Fibroblast of skin of right biceps (primary cell): ENCODE measurements at regions not wholly inside any gene's neighbourhood (a gene's known extent, or its start where the extent isn't known, plus 50 kb on each side); places are given as distances from the start of the nearest gene placed in this dataset.
"Not testable (repeated sequence)": the region's sequence is repeated elsewhere in the genome, so short reads cannot be mapped to it uniquely, and the experiment has no call there.

Source experiments
- DNase-seq: peaks from one replicate; pipeline ENCODE4 v3.0.0-alpha.2; 2013

DNA sequence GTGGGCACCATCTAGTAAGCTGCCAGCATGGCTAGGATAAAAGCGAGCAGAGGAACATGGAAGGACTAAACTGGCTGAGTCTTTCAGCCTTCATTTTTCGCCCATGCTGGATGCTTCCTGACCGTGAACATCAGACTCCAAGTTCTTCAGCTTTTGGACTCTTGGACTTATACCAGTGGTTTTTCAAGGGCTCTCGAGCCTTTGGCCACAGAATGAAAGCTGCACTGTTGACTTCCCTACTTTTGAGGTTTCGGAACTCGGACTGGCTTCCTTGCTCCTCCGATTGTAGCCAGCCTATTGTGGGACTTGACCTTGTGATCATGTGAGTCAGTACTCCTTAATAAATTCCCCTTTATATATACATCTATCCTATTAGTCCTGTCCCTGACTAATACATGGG, 785.1 kb upstream of the SLITRK6 start:
- no peak for DNase-seq

DNA sequence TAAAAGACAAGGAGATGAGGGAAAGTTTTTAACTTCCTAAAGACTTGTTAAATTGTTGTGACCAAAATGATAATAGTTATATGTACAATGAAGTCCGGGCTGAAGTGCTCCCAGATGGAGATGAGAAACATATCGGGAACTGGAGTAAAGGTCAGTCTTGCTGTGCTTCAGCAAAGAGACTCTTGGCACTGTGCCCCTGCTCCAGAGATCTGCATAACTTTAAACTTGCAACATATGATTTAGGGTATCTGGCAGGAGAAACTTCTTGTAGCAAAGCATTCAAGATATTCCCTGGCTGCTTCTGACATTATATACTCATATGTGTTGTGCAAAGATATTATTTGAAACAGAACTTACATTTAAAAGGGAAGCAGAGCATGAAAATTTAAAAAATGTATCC, 786.6 kb upstream of the SLITRK6 start:
- peak; percentile 79 for DNase-seq

DNA sequence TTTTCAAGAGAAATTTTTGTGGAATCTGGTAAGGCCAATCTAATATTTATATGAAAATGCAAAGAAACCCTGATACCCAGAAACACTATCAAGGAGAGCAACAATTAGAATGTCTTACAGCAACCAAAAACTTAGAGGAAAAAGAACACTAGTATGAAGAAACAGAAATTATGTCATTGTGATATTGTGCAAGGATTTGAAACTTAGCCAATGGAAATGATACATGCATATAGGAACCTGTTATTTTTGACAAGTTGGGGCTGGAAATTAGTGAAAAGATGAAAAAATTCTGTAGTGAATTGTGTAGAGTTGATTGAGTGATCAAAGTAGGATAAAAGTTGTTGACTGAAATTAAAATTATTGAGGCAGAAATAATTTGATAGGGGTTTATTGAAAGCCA, 792.6 kb upstream of the SLITRK6 start:
- no peak for DNase-seq

DNA sequence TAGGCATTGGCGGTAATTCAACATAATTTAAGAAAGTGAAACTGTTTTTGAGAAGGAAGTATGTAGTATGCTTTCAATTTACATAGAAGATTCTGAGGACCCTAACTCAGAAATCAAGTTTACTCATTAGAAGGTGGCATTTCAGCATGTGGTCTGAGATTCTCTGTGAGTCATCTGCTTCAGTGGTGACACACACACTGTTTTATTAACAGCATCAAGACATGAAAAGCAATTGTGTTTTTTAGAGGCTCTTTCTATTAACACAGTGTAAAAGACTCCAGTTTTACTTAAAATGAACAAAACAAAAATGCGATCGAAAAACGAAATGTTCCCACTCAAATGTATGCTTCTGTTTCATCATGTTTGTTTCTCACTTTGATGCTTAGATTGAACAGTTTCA, 802.1 kb upstream of the SLITRK6 start:
- peak; percentile 2 for DNase-seq

DNA sequence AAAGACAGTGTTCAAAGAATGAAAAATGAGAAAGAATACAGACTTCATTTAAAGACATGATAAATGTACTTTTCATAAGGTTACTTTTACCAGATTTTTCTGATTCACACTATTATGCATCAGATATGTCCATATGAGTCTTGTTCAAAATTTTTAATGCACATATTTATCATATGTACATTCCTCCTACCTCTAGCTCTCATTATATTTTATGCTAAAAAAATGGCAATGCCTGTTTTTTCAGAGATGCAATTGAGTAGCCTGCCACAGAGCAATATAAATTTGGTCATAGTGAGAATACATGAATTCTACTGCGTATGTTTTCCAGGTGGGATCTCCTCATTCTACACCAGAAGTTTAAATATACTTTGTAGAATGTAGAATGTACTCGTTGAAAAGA, 807.0 kb upstream of the SLITRK6 start:
- no peak for DNase-seq

DNA sequence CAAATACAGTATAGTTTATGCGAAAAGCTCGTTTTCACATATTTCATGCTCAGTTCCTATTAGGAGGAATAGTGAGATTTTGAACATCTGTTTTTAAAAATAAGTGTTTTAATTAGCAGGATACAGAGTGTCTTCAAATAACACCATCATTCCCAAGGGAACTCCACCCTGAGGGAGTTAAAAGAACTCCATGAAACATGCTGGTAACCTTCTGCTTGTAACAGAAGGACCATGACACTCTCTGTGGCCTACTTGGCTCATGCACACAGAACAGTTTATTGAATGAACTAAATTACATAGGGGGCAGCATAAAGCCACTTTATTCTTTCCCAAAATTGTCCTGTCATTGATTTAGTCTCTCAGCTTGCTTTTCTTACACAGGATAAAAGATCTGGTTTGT, 809.5 kb upstream of the SLITRK6 start:
- no peak for DNase-seq

DNA sequence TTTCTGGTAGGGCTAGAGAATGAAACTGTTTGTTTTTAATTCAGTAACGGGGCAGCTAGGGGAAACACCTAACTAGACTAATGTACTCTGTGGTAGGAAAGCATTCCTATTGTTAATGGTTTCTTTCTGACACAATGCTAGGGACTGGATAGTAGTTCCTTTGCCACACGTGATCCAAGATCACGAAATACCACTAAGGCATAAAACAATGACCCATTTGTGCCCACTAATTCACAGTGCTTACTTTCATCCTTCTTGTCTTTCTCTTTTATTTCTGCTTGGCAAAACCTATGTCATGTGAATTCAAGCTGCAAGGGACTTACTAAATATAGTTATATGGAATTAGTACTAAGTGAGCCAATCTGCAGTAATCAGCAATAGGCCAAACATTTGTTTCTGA, 834.1 kb upstream of the SLITRK6 start:
- no peak for DNase-seq

DNA sequence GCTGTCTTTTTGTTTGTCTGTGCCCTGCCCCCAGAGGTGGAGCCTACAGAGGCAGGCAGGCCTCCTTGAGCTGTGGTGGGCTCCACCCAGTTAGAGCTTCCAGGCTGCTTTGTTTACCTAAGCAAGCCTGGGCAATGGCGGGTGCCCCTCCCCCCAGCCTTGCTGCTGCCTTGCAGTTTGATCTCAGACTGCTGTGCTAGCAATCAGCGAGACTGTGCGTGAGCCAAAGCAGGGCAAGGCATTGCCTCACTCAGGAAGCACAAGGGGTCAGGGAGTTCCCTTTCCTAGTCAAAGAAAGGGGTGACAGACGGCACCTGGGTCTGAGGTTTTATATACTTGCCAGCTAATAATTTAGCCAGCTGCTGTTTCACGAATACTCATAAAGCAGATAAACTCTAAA, 852.0 kb upstream of the SLITRK6 start:
- DNase-seq: not testable (repeated sequence)

DNA sequence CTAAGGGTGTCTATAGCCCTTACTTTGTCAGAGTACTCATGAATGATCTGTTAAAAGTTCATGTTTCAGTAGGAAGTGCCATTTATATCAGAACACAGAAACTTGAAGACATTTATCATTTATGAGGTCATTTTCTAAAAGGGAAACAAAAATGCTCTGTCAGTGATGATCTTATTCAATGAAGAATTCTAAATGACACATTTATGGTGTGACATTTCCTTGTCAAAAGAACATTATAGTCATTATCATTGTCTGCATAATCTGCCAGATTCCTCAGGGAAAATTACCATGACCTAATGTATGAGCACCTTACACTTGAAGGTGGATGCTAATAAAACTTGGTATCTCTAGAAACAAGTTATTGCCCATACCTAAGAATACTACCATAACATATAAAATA, 853.8 kb upstream of the SLITRK6 start:
- DNase-seq: no peak

DNA sequence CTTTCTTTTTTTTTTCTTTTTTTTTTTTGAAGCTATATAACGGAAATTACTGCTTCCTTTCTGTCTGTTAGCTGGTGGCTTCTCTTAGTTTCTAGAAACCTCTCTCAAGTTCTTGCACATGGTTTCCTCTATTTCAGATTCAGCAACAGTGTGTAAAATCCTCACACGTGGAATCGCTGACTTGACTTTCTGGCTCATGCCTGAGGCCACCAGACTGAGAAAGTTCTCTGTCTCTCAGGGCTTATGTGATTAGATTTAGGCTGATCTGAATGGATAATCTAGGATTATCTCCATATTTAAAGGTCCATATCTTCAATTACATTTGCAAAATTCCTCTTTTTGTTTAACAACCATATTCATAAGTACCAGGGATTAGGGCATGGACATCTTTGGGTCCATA, 856.3 kb upstream of the SLITRK6 start:
- DNase-seq: no peak

DNA sequence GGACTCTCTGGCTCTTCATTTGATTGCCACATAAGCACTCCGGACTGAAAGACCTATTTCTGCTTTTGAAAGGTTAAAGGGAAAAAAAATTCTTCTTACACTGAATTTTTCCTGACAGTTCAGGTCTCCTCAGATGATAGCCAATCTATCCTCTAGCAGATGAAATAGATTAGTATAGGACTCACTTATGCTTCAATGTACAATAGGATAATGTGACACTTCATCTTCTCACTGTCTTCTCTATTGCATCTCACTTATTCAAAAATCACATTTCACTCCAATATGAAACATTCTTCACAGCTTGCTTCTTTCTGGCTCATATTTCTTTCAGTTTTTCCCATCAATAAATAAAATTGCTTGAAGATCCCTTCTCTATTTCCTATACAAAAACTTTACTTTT, 860.9 kb upstream of the SLITRK6 start:
- no peak for DNase-seq

DNA sequence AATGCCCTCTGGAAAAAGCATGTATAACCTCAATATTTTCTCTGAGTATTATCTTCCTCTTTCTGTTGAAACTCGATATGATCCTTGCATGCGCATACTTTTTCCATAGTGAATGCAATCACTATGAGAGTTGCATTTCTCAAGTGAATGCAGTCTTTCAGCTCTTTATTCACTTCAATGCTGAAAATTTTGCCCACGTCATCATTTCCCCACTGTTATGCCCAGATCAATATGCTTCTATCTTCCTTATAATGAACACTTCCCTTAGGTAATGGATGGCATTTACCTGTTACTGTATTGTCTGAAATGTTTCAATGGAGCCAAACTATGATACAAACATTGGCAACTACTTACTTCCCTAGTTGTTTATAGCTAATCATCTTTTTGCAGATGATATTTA, 866.6 kb upstream of the SLITRK6 start:
- DNase-seq: no peak

DNA sequence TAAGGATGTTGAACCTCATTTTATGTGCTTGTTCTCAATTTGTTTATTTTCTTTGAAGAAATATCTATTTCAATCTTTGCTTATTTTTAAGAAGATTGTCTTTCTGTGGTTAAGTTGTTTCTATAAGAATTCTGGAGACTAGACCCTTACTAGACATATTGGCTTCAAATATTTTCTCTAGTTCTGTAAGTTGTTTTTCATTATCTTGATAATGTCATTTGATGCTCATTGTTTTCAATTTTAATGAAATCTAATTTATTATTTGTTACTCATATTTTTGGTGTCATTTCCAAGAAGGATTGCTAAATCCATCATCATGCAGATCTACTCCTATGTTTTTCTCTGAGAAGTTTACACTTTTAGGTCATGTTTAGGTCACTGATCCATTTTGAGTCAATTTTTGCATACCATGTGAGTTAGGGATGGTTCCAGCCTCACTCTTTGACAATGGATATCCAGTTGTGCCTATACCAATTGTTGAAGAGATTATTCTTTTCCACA, 874.8 kb upstream of the SLITRK6 start:
- DNase-seq: no peak

DNA sequence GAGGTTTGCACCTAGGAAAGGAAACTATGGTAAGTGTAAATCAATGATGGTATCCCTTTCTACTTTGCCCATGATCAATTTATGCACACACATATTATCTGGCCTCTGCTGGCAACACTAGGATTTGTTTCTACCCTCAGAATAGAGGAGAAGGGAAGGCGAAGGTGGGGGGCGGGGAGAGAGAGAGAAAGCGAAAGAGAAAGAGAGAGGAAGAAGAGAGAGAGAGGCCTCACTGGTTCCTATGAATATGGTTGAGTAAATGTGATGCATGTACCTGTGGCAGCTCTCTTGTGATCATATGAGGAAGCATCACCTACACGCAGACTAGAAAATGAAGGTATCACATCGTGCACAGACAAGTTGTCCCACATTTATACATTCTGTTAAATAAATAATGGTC, 882.0 kb upstream of the SLITRK6 start:
- no peak for DNase-seq

DNA sequence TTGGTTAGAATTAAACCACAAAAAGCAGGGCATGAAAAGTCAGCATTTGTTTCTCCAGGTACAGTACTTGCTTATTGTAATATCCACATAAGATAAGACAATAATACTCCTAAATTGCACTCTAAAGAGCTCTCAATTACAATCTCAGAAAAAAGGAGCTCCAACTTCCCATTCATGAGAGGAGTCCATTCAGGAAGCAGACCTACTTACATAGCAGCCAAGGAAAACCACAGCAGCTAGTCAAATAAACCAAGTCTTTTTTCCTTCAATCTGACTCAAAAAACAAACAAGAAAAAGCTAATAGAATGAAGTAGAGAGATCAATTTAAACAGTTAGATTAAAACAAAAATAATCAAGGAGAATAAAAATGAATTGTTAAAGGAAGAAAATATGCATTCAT, 885.2 kb upstream of the SLITRK6 start:
- no peak for DNase-seq

DNA sequence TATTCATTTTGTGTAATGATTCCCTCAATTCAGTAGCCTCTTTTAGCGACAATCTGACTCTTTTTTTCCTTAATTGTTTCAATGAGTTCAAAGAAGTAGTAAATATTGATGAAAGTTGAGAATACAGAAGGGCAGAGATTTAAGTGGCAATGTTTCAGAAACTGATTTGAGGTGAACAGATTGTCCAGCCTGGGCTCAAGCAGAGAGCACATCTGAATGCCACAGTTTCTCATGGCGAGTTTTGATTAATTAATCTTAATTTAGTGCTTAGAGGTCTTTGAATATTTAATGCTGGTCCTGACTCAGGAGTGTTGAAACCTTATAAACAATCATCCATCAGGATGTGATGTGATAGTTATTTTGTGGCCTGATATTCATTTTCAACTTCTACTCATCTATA, 890.7 kb upstream of the SLITRK6 start:
- no peak for DNase-seq

DNA sequence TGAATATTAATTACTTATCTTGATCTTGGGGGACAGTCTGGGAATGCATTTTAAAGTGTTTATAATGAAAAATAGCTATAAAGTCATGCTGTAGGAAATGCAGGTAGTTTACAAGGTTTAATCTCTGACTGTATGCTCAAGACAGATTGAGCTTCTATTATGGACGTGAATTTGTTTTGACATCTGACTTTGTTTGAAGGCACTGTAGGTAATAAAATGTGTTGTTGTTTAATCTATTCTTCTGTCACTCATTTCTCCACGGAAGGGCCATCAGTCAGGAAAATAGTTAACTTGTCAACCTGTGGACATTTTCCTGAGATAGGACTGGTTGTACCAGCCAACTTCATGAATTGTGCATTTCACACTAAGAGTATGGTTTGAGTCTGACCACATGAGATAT, 893.1 kb upstream of the SLITRK6 start:
- DNase-seq: no peak

DNA sequence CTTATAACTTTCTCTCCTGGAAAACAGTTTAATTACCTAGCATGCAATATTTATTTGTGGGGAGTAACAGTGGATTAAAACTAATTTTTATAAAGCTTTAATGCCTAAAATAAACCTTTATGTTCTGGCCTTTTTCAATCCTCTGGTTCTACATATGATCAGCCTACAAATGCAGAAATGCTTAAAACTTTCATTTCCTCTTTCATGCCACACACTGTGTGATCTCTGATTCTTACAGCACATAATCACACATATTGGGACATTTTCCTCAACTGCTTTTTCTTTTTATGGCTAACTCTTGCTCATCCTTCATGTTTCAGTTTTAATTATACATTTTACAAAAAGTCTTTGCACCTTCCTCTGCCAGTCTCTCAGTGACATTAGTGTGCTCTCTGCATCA, 910.8 kb upstream of the SLITRK6 start:
- DNase-seq: no peak

DNA sequence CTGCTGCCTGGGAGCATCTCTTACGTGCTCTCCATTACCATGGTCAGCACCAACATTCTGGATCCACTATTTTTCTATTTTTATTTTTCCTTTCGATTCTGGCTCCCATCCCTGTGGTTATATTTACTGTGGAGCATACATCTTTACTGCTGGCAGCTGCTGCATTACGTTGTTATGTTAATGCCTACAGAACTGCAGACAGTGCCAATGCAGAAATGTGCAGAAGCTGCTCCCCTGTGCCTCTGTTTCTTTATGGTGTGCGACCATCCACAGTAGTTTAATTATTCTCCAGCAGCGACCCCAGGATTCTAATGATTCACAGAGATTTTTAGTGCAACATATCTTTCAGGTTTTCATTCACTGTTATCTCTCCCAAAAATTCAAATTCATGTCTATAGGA, 911.7 kb upstream of the SLITRK6 start:
- no peak for DNase-seq

DNA sequence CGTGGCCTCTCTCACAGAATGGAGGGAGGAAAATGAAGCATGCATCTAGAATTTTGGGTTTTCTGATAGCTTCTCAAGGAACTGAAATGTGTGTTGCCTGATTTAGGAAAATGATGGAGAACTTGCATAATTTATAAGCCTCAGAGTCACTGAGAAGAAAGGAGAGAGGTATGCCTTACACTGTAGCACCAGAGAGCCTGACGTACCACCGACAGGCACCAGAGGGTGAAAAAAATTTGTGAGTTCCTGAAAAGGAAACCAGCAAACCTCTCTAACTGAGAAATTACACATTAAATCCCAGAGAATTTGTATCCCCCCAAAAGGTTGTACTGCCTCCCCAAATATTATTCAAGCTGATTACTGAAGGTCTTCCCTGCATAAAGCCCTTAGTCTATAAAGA, 915.3 kb upstream of the SLITRK6 start:
- no peak for DNase-seq

DNA sequence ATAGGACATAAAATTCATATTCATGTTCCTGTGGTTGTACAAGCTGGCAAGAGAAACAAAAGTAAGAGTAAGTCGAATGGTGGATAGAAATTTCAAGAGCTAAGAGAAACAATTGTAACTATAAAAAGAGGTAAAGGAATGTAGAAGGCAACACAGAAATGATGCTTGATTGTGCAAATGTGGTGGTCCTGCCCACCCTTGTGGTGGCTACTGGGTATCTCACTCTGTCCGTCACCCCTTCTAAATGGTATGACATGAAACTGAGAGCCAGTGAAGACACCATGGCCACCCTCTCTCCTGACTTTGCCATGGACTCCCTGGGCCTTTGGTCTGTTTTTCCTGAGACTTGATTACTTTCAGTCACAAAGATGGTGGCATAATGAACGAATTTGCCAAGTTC, 925.9 kb upstream of the SLITRK6 start:
- DNase-seq: no peak

DNA sequence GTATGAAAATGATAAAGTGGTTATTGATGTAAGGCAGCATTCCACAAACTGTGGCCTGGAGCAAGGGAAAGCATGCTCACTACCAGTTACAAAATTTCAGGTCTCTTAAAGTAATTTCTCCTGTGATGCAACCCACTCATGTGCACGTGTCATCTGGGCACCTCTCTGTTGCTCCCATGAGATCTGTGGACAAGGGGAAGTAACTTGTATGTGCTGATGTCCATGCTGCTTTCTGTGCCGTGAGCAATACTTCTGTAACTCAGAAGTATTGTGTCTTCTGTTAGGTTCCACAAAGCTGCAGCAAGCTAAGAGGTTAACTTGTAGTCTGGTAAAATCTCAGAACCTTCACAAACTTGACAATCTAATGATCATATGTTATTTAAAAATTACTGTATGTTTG, 930.0 kb upstream of the SLITRK6 start:
- DNase-seq: no peak

DNA sequence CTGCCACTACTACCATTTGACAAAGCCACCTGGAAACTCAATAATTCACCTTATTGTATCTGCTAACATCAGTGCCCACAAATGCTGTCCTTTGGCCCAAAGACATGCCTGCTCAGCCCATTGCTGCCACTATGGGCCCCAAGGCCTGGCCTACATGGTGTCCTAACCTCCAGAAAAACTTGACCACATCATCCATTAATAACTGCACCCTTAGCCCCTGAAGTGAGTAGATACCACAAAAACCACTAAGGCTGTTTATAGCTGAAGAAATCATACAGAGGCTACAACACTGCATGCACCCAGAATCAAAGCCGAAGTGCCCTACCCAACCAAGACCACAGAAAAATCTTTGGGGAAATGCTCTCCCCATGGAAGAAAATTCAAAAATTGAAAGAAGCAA, 932.8 kb upstream of the SLITRK6 start:
- DNase-seq: no peak

DNA sequence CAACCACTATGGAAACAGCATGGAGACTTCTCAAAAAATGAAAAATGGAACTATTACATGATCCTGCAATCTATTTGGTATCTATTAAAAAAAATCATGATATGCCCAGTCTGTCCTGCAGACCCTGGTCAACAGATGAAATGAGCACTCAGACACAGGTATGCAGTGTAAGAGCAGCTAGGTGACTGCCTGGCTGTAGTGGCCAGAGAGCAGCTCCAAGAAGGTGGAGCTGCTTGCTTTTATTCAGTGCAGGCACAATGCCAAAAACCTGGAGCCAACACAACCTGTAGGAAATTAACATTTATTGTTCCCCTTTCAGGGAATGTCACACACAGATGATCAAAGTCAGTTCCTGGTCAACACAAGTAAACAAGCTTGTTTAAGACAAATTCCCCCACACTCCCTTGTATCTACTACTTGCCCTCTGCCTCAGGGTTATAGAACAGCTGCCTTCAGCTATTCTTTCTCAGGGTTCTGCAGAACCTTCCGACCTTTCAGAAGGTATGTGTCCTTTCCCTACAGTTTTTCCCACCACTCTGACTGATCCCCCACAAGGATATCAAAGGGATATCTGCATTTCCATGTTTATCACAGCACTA, 933.7 kb upstream of the SLITRK5 start:
- no peak for DNase-seq

DNA sequence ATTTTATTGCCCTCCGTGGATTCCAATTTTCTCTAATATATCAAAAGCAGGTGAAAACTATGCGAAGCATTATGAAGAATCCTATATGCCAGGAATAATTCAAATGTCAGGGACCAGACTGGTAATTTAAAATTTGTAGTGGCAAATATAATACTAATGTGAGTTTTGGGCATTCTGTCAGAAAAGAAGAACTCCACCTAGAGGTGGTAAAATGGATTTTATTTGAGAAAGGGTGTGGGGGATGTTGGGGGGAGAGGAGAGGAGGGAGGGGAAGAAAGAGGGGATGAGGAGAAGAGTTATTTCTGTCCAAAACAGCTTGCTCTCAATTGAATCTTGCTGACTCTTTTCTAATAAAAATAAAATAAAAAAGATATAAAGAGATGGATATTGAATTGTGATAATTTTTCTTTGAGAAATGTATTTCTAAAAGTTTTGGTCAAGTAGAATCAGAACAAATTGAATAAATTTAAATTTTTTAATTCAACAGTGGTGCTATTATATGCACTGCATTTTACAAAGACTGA, 929.3 kb upstream of the SLITRK5 start:
- no peak for DNase-seq
